Osteoblast (primary cell): ENCODE measurements at regions not wholly inside any gene's neighbourhood (a gene's known extent, or its start where the extent isn't known, plus 50 kb on each side); places are given as distances from the start of the nearest gene placed in this dataset.

ENCODE experiments used
- DNase-seq: peaks from one replicate; pipeline ENCODE4 v3.0.0; 2011; ENCODE audit warnings: low spot score, mixed read lengths; ENCODE audit not compliant: insufficient read length; ENCODE audit errors: missing footprints
- H2AFZ ChIP-seq: 2 replicates; pipeline ENCODE4 v1.6.0; 2011; ENCODE audit warnings: mild to moderate bottlenecking, low read length
- H3K27ac ChIP-seq: 2 replicates; pipeline ENCODE4 v1.5.1; 2011; ENCODE audit warnings: mild to moderate bottlenecking, low read depth, low read length, moderate library complexity
- H3K27me3 ChIP-seq: 2 replicates; pipeline ENCODE4 v1.6.0; 2012; ENCODE audit warnings: mild to moderate bottlenecking, control low read depth, inconsistent platforms, low read length, moderate library complexity; ENCODE audit not compliant: insufficient read depth
- H3K36me3 ChIP-seq: 2 replicates; pipeline ENCODE4 v1.5.1; 2011; ENCODE audit warnings: mild to moderate bottlenecking, low read length, control low read depth, moderate library complexity; ENCODE audit not compliant: insufficient read depth
- H3K4me1 ChIP-seq: 2 replicates; pipeline ENCODE4 v1.5.1; 2011; ENCODE audit warnings: mild to moderate bottlenecking, low read length, control low read depth, moderate library complexity; ENCODE audit not compliant: insufficient read depth
- H3K4me2 ChIP-seq: 2 replicates; pipeline ENCODE4 v1.6.0; 2011; ENCODE audit warnings: mild to moderate bottlenecking, low read length; ENCODE audit not compliant: insufficient read depth
- H3K4me3 ChIP-seq: fragments of 200-600 bp; sonication (generic); 3 replicates; pipeline ENCODE4 v1.5.1; 2012; ENCODE audit warnings: mild to moderate bottlenecking, low read length, inconsistent platforms; ENCODE audit not compliant: insufficient read depth
- H3K79me2 ChIP-seq: 2 replicates; pipeline ENCODE4 v1.6.0; 2012; ENCODE audit warnings: mild to moderate bottlenecking, low read length, control low read depth, inconsistent platforms; ENCODE audit not compliant: insufficient read depth
- H3K9me3 ChIP-seq: 2 replicates; pipeline ENCODE4 v1.5.1; 2011; ENCODE audit warnings: low read depth, low read length, control low read depth
- H4K20me1 ChIP-seq: 2 replicates; pipeline ENCODE4 v1.6.0; 2012; ENCODE audit warnings: mild to moderate bottlenecking, low read length, control low read depth; ENCODE audit not compliant: insufficient read depth
- TF ChIP-seq, protein P1 (sequence below): IDR thresholded peaks from 2 replicates; pipeline ENCODE4 v1.5.1; 2011; ENCODE audit warnings: mild to moderate bottlenecking, low read depth, low read length, moderate library complexity; ENCODE audit errors: extremely low read depth

GRCh38 chr14:96959992-96960391, 162.8 kb downstream of the VRK1 start:
- H4K20me1 ChIP-seq: no peaks in the 10 kb centered on the region
- H3K9me3 ChIP-seq: peaks cover 2% of the 10 kb centered on the region
- no peak for DNase-seq
- TF ChIP-seq, protein P1, sequence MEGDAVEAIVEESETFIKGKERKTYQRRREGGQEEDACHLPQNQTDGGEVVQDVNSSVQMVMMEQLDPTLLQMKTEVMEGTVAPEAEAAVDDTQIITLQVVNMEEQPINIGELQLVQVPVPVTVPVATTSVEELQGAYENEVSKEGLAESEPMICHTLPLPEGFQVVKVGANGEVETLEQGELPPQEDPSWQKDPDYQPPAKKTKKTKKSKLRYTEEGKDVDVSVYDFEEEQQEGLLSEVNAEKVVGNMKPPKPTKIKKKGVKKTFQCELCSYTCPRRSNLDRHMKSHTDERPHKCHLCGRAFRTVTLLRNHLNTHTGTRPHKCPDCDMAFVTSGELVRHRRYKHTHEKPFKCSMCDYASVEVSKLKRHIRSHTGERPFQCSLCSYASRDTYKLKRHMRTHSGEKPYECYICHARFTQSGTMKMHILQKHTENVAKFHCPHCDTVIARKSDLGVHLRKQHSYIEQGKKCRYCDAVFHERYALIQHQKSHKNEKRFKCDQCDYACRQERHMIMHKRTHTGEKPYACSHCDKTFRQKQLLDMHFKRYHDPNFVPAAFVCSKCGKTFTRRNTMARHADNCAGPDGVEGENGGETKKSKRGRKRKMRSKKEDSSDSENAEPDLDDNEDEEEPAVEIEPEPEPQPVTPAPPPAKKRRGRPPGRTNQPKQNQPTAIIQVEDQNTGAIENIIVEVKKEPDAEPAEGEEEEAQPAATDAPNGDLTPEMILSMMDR: no peak
- no peak overlapping the region for H3K4me3 ChIP-seq
- H3K4me2 ChIP-seq: no peak overlapping the region
- H3K36me3 ChIP-seq: no peaks in the 10 kb centered on the region
- H3K4me1 ChIP-seq: no peaks in the 10 kb centered on the region
- H2AFZ ChIP-seq: no peak overlapping the region
- no peaks in the 10 kb centered on the region for H3K27me3 ChIP-seq
- H3K79me2 ChIP-seq: no peaks in the 10 kb centered on the region
- H3K27ac ChIP-seq: no peak overlapping the region

DNA sequence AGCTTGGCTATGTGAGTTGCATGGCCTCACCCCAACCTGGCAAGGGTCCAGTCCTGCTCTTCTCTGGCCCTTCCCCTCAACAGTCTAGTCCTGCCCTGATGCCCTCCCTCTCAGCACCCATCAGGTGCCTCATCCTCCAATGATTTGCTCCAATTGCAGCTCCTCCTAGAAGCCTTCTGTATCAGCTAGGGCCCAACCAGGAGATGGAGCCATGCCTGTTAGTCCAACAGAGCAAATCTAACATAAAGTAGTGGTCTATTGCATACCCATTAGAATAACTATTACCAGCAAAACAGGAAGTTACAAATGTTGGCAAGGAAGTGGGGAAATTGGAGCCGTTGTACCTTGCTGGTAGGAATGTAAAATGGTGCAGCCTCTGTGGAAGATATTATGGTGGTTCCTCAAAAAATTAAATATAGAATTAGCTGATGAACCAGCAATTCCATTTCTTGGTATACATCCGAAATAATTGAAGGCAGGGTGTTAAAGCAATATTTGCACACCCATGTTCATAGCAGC, 163.5 kb downstream of the VRK1 start:
- no peak for DNase-seq
- Histone ChIP-seq H3K9me3 (peaks cover 2% of the 10 kb centered on the region), H3K4me2 (no peak overlapping the region), H3K27ac (no peak overlapping the region), H3K27me3 (no peaks in the 10 kb centered on the region), H3K4me1 (no peaks in the 10 kb centered on the region), H3K4me3 (no peak overlapping the region), H2AFZ (no peak overlapping the region), H3K79me2 (no peaks in the 10 kb centered on the region), H4K20me1 (no peaks in the 10 kb centered on the region), H3K36me3 (no peaks in the 10 kb centered on the region)
- TF ChIP-seq, protein P1: no peak

GRCh38 chr14:96961895-96962294, 164.7 kb downstream of the VRK1 start:
- no peak overlapping the region for H3K4me2 ChIP-seq
- H3K4me1 ChIP-seq: no peaks in the 10 kb centered on the region
- H3K79me2 ChIP-seq: no peaks in the 10 kb centered on the region
- H3K36me3 ChIP-seq: no peaks in the 10 kb centered on the region
- no peak overlapping the region for H2AFZ ChIP-seq
- no peaks in the 10 kb centered on the region for H3K27me3 ChIP-seq
- H3K9me3 ChIP-seq: peaks cover 2% of the 10 kb centered on the region
- no peak overlapping the region for H3K4me3 ChIP-seq
- no peak overlapping the region for H3K27ac ChIP-seq
- TF ChIP-seq, protein P1: no peak
- H4K20me1 ChIP-seq: no peaks in the 10 kb centered on the region
- DNase-seq: no peak

GRCh38 chr14:96962337-96962736, 165.2 kb downstream of the VRK1 start:
- no peak overlapping the region for H3K4me2 ChIP-seq
- H2AFZ ChIP-seq: no peak overlapping the region
- H3K9me3 ChIP-seq: peaks cover 2% of the 10 kb centered on the region
- no peaks in the 10 kb centered on the region for H3K4me1 ChIP-seq
- no peak overlapping the region for H3K4me3 ChIP-seq
- TF ChIP-seq, protein P1: no peak
- H3K27me3 ChIP-seq: no peaks in the 10 kb centered on the region
- DNase-seq: no peak
- no peak overlapping the region for H3K27ac ChIP-seq
- no peaks in the 10 kb centered on the region for H3K79me2 ChIP-seq
- H4K20me1 ChIP-seq: no peaks in the 10 kb centered on the region
- H3K36me3 ChIP-seq: no peaks in the 10 kb centered on the region
